ENCODE measurements at regions not wholly inside any gene's neighbourhood (a gene's known extent, or its start where the extent isn't known, plus 50 kb on each side); places are given as distances from the start of the nearest gene placed in this dataset.

DNA sequence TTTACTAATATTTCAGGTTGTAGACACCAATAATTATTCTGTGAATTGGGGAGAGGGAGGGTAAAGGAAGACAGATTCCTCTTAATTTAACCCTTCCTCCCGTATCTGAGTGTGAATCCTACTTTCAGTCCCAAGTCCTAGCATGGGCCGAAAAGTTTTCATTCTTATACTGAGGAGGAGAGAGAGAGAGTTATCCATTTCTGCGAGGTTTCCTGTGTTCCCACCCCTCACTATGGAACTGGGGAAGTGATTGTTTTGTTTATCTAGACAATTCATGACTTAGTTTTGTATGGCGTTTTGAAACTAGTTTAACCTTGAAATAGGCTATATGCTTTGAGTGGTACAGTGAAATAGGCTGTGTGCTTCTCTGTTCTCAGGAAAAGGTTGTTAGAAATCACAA lies 134.0 kb upstream of the DPYD start:
- DNase-seq: no peak

- no peak for DNase-seq
Measured at GRCh38 chr1:98054367-98054701, 133.5 kb upstream of the DPYD start.

- no peak for DNase-seq
Measured at GRCh38 chr1:98053471-98054366, 132.9 kb upstream of the DPYD start.

GRCh38 chr1:98051065-98051675 lies 130.3 kb upstream of the DPYD start:
- no peak for DNase-seq

- DNase-seq: no peak
Measured at GRCh38 chr1:98049370-98050135, 128.7 kb upstream of the DPYD start.

DNA sequence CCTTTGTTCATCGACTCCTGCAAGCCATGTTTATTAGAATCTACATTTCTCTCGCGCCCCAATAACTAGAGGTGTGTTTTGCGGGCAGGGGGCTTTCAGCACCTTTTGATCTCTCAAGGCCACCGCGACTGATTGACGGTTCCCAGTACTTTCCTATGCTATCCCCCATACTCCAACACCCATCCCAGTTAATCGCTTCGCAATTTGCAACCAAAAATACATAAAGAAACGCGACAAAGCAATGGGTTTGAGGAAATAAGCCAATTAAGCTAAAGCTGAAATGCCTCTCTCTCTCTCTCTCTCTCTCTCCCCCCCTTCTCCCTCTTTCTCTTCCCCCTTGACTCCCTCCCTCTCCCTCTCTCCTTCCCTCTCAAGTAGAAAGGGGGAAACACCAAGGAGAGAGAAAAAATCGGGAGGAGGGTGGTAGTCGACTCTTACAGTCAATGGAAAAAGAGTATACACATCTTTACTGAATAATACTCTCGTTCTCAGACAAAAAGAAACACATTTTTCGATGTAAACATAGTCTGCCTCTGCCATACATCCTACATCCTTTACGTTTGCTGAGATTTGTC lies 128.0 kb upstream of the DPYD start:
- no peak for DNase-seq

- DNase-seq: peak; percentile 15
Measured at GRCh38 chr1:98048244-98048643, 127.4 kb upstream of the DPYD start.

DNA sequence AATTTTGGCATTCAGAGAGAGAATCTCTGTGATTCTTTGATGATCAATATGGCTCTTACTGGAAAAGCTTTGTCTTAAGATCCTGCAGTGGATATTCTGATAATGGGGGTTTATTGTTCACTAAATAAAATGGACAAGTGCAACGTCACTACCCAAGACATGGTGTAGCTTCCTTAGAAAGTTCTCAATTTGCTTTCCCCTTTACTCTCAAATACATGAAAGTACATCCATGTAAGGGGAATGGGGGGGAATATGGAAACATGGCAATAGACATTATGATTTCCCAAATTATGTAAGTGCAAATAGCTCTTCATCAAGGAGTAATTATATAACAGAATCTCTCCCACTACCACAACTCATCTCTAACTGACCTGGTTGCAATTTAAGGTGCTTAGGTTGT lies 126.3 kb upstream of the DPYD start:
- no peak for DNase-seq

- DNase-seq: no peak
Measured at GRCh38 chr1:98045767-98046641, 125.2 kb upstream of the DPYD start.

DNA sequence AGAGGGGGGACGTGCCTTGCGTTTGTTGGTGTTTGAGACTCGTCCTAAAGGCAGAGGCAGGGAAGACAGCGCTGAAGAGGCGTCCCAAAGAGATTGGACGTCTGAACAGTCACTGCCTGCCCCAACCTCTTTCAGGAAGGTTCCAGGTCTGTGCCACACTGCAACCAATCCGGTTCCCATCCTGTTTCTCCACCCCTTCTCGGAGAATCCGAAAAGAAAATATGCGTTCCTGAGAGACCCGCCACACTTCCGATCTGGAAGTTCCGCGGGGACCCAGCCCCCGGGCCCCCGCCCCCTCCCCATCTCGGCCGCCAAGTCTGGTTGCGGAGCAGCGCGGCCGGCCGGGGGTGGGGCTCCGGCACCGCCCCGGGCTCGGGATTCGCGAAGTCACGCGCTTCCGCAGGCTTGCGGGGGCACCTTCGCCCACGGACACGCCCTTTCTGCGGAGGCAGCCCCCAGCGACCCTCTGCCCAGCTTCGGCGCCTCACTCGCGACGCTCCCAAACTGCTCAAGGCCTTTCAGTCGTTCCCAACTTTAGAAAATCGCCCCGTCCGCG lies 124.5 kb upstream of the DPYD start:
- no peak for DNase-seq

DNA sequence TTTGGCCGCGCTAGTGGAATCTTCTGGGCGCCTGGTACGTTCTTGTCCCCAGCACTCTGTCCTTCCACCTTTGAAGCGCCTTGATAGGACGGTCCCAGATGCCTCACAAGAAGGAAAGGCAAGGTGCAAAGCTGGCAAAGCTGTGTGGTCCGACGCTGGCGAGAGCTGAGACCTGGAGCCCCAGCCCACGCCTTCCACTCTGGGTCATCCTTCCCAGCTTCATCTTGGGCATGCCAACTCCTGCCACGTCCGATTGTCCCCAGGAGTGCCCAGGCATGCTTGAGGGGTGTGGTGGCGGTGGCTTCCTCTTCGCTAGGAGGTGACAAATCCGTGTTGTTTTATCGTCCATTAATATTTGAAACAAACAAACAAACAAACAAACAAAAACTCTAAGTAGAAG lies 123.9 kb upstream of the DPYD start:
- no peak for DNase-seq

DNA sequence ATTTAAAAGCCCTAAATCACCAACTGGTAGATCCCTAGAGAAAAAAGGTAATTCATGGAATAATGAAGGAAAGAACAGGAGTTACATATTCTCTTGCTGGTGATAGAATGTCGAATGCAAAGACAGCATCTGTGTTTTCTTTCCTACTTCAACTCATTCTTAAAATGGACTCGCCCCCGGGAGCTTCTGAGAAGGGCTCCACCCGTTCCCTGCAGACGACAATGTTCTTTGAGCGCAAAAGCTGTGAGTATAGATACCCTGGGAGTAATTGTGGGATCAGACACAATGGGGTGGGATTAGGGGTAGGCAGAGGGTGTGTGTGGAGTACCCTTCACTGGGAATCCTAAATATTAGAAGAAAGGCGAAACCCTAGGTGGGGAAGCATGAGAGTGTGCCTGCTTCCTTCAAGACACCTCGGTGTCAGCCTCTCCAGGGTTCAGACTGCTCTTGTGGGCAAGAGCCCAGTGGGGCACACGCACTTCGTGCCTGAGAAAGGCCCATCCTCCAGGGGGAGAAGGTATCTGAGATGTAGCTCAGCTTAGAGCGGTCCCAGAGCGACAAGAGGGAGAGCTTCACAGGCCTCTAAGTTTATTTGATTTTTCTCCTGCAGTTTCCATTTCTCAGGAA lies 123.3 kb upstream of the DPYD start:
- DNase-seq: no peak

DNA sequence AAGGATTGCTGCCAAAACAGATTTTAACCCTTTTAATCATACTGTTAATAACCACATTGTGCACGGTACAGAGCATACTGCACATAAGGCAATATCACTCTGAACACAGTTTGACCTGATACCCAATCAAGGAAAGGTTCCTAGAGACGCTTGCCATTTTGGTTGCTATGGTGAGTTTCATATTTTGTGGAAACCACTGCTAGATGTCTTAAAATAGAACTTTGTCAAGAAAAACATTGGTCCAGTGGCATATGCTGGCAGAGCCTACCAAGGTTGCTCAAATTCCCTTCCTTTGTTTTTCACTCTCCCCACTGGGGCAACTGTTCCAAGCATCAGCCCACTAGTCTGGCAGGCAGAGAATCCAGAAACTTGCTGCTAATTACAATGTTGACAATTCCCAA lies 114.8 kb upstream of the DPYD start:
- no peak for DNase-seq

DNA sequence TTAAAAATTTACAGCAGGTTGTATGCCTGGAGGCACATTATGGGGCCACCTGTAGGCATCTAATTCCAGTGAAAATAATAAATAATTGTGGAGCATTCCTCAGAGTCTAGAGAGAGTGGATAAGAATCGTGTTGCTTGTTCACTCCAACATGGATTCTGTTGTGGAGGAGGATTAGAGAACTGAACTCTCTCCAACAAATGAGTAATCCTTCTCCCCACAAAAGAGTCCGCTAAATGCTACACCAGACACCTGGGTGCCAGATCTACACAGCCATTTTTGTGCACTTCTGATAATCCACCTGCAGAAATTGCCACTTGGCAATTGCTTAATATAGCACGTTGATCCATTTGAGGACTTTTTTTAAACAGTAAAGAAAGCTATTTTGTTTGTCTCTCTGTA lies 113.7 kb upstream of the DPYD start:
- DNase-seq: no peak

GRCh38 chr1:98032958-98033357 lies 112.1 kb upstream of the DPYD start:
- no peak for DNase-seq

GRCh38 chr1:98030976-98031375 lies 110.1 kb upstream of the DPYD start:
- no peak for DNase-seq

DNA sequence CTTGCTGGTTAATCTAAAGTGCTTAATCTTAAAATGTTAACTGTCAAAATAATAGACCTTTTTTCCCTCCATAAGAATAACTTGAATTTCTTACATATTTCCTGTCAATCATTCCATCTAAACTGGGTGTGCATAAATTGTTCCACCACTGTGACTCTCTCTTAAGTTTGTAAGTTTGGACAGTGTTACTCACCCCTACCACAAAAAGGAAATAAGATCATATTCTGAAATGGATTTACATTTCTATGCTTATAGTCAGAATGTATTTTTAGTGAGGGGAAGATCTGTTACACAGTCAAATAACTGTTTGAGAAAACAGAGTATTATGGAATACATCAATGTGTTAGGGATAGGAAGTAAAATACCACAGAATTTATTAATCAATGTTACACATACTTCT lies 109.6 kb upstream of the DPYD start:
- no peak for DNase-seq

DNA sequence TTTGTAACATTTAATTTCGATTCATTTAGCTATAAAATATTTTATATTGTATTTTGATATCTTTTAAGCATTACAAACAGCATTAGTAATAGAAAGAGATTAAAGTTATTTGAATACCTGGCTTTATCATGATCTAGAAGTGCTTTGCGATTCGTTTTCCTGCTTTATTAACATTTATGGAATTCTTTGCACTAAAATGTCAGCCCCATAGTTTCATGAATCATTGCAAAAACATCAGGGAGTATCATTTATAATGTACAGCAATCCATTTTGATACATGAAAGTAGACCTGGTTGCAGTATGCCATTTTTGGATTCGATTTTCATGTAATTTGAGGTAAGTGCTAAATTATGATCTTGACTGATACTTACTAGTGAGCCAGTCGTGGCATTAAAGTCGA lies 108.0 kb upstream of the DPYD start:
- no peak for DNase-seq

- no peak for DNase-seq
Measured at GRCh38 chr1:98027103-98027705, 106.4 kb upstream of the DPYD start.

DNA sequence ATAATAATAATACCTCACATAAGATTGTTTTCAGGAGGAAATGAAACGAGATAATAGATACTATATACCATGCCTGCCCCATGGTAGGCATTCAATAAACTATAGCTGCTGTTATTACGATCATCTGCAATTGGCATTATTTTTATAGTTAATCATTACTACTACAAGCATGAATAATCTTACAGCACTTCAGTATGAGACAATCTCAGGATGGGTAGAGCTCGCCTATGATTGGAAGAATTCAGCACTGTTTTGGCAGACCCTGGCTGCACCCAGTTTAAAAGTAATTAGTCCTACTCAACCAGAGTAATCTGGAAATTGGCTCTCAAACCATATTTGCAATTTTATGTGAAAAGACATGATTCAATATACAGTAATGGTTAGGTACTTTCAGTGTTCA lies 105.0 kb upstream of the DPYD start:
- DNase-seq: no peak

GRCh38 chr1:98021126-98021525 lies 100.3 kb upstream of the DPYD start:
- DNase-seq: no peak

All from GOT3 (cell line).